Osteoblast (primary cell): ENCODE measurements at regions not wholly inside any gene's neighbourhood (a gene's known extent, or its start where the extent isn't known, plus 50 kb on each side); places are given as distances from the start of the nearest gene placed in this dataset.

ENCODE experiments used
- DNase-seq: peaks from one replicate; pipeline ENCODE4 v3.0.0; 2011; ENCODE audit warnings: low spot score, mixed read lengths; ENCODE audit not compliant: insufficient read length; ENCODE audit errors: missing footprints
- H2AFZ ChIP-seq: 2 replicates; pipeline ENCODE4 v1.6.0; 2011; ENCODE audit warnings: mild to moderate bottlenecking, low read length
- H3K27ac ChIP-seq: 2 replicates; pipeline ENCODE4 v1.5.1; 2011; ENCODE audit warnings: mild to moderate bottlenecking, low read depth, low read length, moderate library complexity
- H3K27me3 ChIP-seq: 2 replicates; pipeline ENCODE4 v1.6.0; 2012; ENCODE audit warnings: mild to moderate bottlenecking, control low read depth, inconsistent platforms, low read length, moderate library complexity; ENCODE audit not compliant: insufficient read depth
- H3K36me3 ChIP-seq: 2 replicates; pipeline ENCODE4 v1.5.1; 2011; ENCODE audit warnings: mild to moderate bottlenecking, low read length, control low read depth, moderate library complexity; ENCODE audit not compliant: insufficient read depth
- H3K4me1 ChIP-seq: 2 replicates; pipeline ENCODE4 v1.5.1; 2011; ENCODE audit warnings: mild to moderate bottlenecking, low read length, control low read depth, moderate library complexity; ENCODE audit not compliant: insufficient read depth
- H3K4me2 ChIP-seq: 2 replicates; pipeline ENCODE4 v1.6.0; 2011; ENCODE audit warnings: mild to moderate bottlenecking, low read length; ENCODE audit not compliant: insufficient read depth
- H3K4me3 ChIP-seq: fragments of 200-600 bp; sonication (generic); 3 replicates; pipeline ENCODE4 v1.5.1; 2012; ENCODE audit warnings: mild to moderate bottlenecking, low read length, inconsistent platforms; ENCODE audit not compliant: insufficient read depth
- H3K79me2 ChIP-seq: 2 replicates; pipeline ENCODE4 v1.6.0; 2012; ENCODE audit warnings: mild to moderate bottlenecking, low read length, control low read depth, inconsistent platforms; ENCODE audit not compliant: insufficient read depth
- H3K9me3 ChIP-seq: 2 replicates; pipeline ENCODE4 v1.5.1; 2011; ENCODE audit warnings: low read depth, low read length, control low read depth
- H4K20me1 ChIP-seq: 2 replicates; pipeline ENCODE4 v1.6.0; 2012; ENCODE audit warnings: mild to moderate bottlenecking, low read length, control low read depth; ENCODE audit not compliant: insufficient read depth
- CTCF ChIP-seq: IDR thresholded peaks from 2 replicates; pipeline ENCODE4 v1.5.1; 2011; ENCODE audit warnings: mild to moderate bottlenecking, low read depth, low read length, moderate library complexity; ENCODE audit errors: extremely low read depth

DNA sequence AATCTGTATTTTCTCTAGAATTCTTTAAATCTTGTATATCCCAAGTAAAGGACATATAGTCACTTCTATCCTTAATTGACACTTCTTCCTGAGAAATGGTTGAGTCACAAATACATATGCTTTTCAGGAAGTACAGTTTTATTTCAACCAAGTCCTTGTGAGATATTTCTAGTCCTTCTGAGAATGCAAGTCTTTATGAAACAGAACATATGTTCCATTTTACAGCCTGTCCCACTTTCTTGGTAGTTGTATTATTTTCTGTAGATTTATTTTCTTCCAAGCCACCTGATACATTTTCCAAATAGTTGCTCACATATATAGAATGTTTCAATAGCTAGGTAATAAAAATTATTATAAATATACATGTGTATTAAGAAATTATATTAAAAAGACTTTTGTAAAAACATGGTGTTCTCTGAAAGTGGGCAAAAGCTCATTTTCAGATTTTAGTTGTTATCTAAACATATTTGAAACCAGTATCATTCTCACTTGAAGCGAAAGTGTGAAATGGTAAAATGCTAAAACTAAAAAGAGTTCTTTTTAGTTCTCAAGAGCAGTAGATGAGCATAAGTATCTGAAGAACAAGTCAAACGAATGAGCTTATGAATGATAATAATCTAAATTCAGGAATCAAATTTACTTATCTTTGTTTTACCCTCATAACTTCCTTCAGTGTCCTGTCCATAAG lies 468.0 kb downstream of the EPHA5 start:
- no peaks in the 10 kb centered on the region for H3K4me1 ChIP-seq
- no peak overlapping the region for H2AFZ ChIP-seq

DNA sequence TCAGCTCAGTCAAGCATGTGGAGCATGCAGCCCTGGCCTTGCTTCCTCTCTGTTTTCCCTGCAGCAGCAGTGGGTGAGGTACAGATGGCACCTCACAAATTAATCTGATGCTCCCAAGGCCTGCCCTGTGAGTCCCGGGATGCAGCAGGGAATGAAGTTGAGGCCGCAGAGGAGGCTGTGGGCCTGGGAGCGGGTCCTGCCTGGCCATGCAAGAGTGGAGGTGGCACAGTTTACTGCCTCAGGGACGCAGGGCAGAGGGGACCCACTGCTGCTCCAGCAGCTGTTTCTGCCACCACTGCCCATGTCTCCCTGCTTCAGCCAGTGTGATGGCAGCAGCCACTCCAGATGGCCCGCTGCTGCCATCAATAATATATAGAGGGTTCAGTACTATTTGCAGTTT lies 474.6 kb downstream of the EPHA5 start:
- DNase-seq: no peak
- H3K4me2 ChIP-seq: no peak overlapping the region
- no peaks in the 10 kb centered on the region for H4K20me1 ChIP-seq
- H2AFZ ChIP-seq: no peak overlapping the region
- H3K4me3 ChIP-seq: no peak overlapping the region
- no peak overlapping the region for H3K27ac ChIP-seq
- TF ChIP-seq CTCF: no peak
- no peaks in the 10 kb centered on the region for H3K9me3 ChIP-seq
- no peaks in the 10 kb centered on the region for H3K27me3 ChIP-seq
- no peaks in the 10 kb centered on the region for H3K4me1 ChIP-seq
- no peaks in the 10 kb centered on the region for H3K79me2 ChIP-seq
- no peaks in the 10 kb centered on the region for H3K36me3 ChIP-seq

More for the DNA sequence above, 468.0 kb downstream of the EPHA5 start:
- TF ChIP-seq CTCF: no peak
- Histone ChIP-seq H4K20me1 (no peaks in the 10 kb centered on the region), H3K36me3 (no peaks in the 10 kb centered on the region), H3K9me3 (no peaks in the 10 kb centered on the region), H3K27me3 (no peaks in the 10 kb centered on the region), H3K4me2 (no peak overlapping the region), H3K4me3 (no peak overlapping the region), H3K79me2 (no peaks in the 10 kb centered on the region), H3K27ac (no peak overlapping the region)
- DNase-seq: no peak

- no peak for DNase-seq
- Histone ChIP-seq H3K36me3 (no peaks in the 10 kb centered on the region), H2AFZ (no peak overlapping the region), H3K9me3 (no peaks in the 10 kb centered on the region), H3K27ac (no peak overlapping the region), H3K4me1 (no peaks in the 10 kb centered on the region), H3K27me3 (no peaks in the 10 kb centered on the region), H3K4me3 (no peak overlapping the region), H4K20me1 (no peaks in the 10 kb centered on the region), H3K79me2 (no peaks in the 10 kb centered on the region), H3K4me2 (no peak overlapping the region)
- no peak for TF ChIP-seq CTCF
Observed at GRCh38 chr4:65195002-65195401, 475.3 kb downstream of the EPHA5 start.

DNA sequence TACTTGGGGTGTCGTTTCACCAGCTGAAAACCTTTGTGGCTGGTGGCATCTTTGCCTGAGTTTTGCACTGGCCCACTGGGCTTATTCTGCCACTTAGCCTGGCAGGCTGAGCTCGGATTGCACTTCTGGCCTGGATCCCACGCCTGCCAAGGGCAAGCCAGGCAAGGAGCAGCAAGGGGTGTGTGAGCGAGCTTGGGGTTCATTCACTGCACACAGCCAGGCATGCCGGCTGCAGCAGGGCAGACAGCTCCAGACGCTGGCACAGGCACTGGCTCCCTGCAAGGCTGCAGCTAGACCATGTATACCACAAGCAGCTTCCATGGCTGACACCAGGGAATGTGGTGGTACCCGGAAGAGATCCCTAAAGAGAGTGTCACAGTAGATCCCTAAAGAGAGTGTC lies 476.3 kb downstream of the EPHA5 start:
- Histone ChIP-seq H3K4me2 (no peak overlapping the region), H3K36me3 (no peaks in the 10 kb centered on the region), H3K4me3 (no peak overlapping the region), H3K27me3 (no peaks in the 10 kb centered on the region), H3K4me1 (no peaks in the 10 kb centered on the region), H3K9me3 (no peaks in the 10 kb centered on the region), H4K20me1 (no peaks in the 10 kb centered on the region), H3K27ac (no peak overlapping the region), H2AFZ (no peak overlapping the region), H3K79me2 (no peaks in the 10 kb centered on the region)
- TF ChIP-seq CTCF: no peak
- no peak for DNase-seq
